Thoracic aorta (tissue), 2 donors: ENCODE measurements at regions not wholly inside any gene's neighbourhood (a gene's known extent, or its start where the extent isn't known, plus 50 kb on each side); places are given as distances from the start of the nearest gene placed in this dataset.

ENCODE experiments used
- ATAC-seq: fragments of 150-250 bp; one replicate; pipeline ENCODE4 v1.8.0; 2017; ENCODE audit warnings: low read depth; ENCODE audit not compliant: insufficient number of reproducible peaks, low FRiP score
- DNase-seq: peaks from one replicate; pipeline ENCODE4 v3.0.0-alpha.2; 2020; ENCODE audit warnings: low spot score
- H3K27ac ChIP-seq, 2 donors: fragments of 200-600 bp; sonication (generic); 1 replicate in 1 of 2; 2 replicates in 1 of 2; pipeline ENCODE4 v1.5.1; 2016; ENCODE audit warnings: mild to moderate bottlenecking in 2 of 2, moderate library complexity in 2 of 2
- H3K27me3 ChIP-seq: fragments of 200-600 bp; sonication (generic); replicated peaks from 2 replicates; pipeline ENCODE4 v1.6.0; 2016; ENCODE audit warnings: mild to moderate bottlenecking; ENCODE audit not compliant: insufficient read depth
- H3K36me3 ChIP-seq: fragments of 200-600 bp; sonication (generic); one replicate; pipeline ENCODE4 v1.5.1; 2016
- H3K4me1 ChIP-seq, 2 donors: fragments of 200-600 bp; sonication (generic); 1 replicate in 1 of 2; 2 replicates in 1 of 2; pipeline versions ENCODE4 v1.5.1 to v1.6.0; 2016; ENCODE audit warnings: low read depth in 2 of 2, mild to moderate bottlenecking in 1 of 2; ENCODE audit not compliant: control insufficient read depth in 1 of 2
- H3K4me3 ChIP-seq: fragments of 200-600 bp; sonication (generic); 2 replicates; pipeline ENCODE4 v1.5.1; 2016; ENCODE audit warnings: mild to moderate bottlenecking
- H3K9me3 ChIP-seq: fragments of 200-600 bp; sonication (generic); 2 replicates; pipeline ENCODE4 v1.5.1; 2016
- TF ChIP-seq, protein P1 (sequence below): fragments of 200-600 bp; sonication (generic); IDR thresholded peaks from one replicate; pipeline ENCODE4 v1.5.1; 2019; ENCODE audit warnings: antibody characterized with exemption

DNA sequence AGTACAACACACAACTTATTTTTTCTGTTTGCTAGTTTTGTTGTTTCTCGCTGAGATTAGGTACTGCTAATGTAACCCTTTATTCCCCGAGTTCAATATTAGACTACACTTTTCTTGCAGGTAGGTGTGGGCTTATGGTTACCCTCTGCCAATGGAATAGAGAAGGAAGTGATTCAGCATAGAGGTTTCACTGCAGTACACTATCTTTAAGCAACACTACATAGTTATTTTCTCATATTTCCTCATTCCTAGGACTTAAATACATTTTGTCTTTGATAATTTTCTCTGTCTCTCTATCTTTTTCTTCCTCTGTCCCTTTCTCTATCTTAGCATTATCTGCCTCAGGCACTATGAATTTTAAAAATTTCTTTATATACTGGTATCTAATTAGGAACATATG lies 791.0 kb downstream of the FAM181B start:
- H3K4me3 ChIP-seq: no peak overlapping the region
- no peaks in the 10 kb centered on the region for H3K27me3 ChIP-seq
- no peaks in the 10 kb centered on the region for H3K4me1 ChIP-seq
- DNase-seq (no peak), ATAC-seq (no peak)
- H3K36me3 ChIP-seq: no peaks in the 10 kb centered on the region
- no peaks in the 10 kb centered on the region for H3K9me3 ChIP-seq
- H3K27ac ChIP-seq: no peak overlapping the region
- TF ChIP-seq, protein P1, sequence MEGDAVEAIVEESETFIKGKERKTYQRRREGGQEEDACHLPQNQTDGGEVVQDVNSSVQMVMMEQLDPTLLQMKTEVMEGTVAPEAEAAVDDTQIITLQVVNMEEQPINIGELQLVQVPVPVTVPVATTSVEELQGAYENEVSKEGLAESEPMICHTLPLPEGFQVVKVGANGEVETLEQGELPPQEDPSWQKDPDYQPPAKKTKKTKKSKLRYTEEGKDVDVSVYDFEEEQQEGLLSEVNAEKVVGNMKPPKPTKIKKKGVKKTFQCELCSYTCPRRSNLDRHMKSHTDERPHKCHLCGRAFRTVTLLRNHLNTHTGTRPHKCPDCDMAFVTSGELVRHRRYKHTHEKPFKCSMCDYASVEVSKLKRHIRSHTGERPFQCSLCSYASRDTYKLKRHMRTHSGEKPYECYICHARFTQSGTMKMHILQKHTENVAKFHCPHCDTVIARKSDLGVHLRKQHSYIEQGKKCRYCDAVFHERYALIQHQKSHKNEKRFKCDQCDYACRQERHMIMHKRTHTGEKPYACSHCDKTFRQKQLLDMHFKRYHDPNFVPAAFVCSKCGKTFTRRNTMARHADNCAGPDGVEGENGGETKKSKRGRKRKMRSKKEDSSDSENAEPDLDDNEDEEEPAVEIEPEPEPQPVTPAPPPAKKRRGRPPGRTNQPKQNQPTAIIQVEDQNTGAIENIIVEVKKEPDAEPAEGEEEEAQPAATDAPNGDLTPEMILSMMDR: no peak

DNA sequence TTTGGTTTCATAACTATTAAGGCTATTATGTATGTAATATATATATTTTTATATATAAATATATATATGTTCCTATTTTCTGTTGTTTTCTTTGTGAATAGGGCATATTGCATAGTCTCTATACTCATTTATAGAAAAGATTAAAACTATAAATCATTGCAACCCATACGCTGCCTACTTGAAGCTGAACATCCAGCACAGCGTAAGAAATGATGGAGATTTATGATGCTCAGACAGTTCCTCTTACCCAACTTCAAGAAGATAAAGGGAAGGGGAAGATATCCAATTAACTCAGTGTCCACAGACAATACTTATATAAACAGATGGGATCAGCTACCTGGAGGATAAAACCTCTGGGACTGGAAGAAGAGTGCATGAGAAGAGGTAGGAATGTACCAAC lies 791.7 kb downstream of the FAM181B start:
- DNase-seq (no peak), ATAC-seq (no peak)
- Histone ChIP-seq H3K36me3 (no peaks in the 10 kb centered on the region), H3K27ac (no peak overlapping the region), H3K4me3 (no peak overlapping the region), H3K27me3 (no peaks in the 10 kb centered on the region), H3K9me3 (no peaks in the 10 kb centered on the region), H3K4me1 (no peaks in the 10 kb centered on the region)
- TF ChIP-seq, protein P1: no peak

DNA sequence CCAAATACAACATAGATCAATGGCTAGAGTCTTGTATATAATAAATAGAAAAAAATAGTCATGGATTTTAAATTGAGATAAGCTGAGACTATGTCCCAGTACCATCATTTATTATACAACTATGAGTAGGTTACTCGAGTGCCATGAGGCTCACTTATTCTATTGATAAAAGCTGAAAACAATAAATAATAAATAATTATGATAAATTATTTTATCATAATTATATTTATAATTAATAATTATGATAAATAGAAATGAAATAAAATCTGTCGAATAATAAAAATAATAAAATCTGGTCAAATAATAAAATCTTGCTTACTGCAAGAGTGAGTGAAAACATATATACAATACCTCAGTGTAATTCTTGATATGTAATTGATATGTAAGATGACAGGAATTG lies 801.4 kb downstream of the FAM181B start:
- ATAC-seq (no peak), DNase-seq (no peak)
- Histone ChIP-seq H3K9me3 (no peaks in the 10 kb centered on the region), H3K4me3 (no peak overlapping the region), H3K27ac (no peak overlapping the region), H3K36me3 (no peaks in the 10 kb centered on the region), H3K4me1 (no peaks in the 10 kb centered on the region), H3K27me3 (no peaks in the 10 kb centered on the region)
- TF ChIP-seq, protein P1: no peak

DNA sequence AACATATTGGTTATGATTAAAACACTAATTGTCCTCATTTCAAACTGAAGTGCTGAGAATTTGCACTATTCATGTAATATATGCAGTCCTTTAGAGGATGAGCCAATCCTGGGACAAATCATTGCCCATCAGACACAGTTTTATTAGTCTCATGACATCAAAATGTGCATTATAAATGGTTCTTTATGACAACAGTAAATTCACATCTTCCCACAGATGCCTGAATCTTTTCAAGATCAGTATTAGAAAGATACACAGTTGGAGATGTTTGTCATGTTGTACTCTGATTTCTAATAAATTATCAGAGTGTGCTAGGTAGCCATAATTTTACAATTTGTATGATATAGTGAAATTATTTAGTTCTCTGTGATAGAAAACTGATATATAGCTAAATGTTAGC lies 813.5 kb downstream of the FAM181B start:
- ATAC-seq (no peak), DNase-seq (no peak)
- no peak overlapping the region for H3K27ac ChIP-seq
- no peaks in the 10 kb centered on the region for H3K4me1 ChIP-seq
- no peaks in the 10 kb centered on the region for H3K9me3 ChIP-seq
- H3K36me3 ChIP-seq: no peaks in the 10 kb centered on the region
- TF ChIP-seq, protein P1: no peak
- H3K4me3 ChIP-seq: no peak overlapping the region
- H3K27me3 ChIP-seq: no peaks in the 10 kb centered on the region

DNA sequence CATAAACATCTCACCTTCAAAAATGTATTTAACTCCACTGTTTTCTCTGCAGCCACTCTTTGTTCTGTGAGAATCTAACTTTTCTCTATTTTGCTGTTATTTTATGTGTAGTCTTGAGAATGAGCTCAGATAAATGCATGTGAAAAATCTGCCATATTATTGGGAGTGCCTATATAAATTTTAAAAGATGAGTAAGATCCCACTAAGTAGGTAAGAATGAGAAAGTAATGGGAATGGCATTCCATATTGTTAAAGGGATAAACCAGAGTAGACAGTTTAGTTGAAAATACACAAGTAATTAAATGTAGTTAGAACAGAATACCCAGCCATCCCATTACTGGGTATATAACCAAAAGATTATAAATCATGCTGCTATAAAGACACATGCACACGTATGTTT lies 817.2 kb downstream of the FAM181B start:
- H3K4me1 ChIP-seq: peaks cover 0 to 4% of the 10 kb centered on the region in 2 donors
- H3K4me3 ChIP-seq: no peak overlapping the region
- H3K36me3 ChIP-seq: no peaks in the 10 kb centered on the region
- no peak overlapping the region for H3K27ac ChIP-seq
- TF ChIP-seq, protein P1: no peak
- DNase-seq (no peak), ATAC-seq (no peak)
- H3K27me3 ChIP-seq: no peaks in the 10 kb centered on the region
- no peaks in the 10 kb centered on the region for H3K9me3 ChIP-seq
